GM10266 (cell line): ENCODE measurements at regions not wholly inside any gene's neighbourhood (a gene's known extent, or its start where the extent isn't known, plus 50 kb on each side); places are given as distances from the start of the nearest gene placed in this dataset.
A peak's percentile ranks its signal among the peaks of the same experiment; 100 is the strongest.

Experiments used
- DNase-seq: peaks from one replicate; pipeline ENCODE4 v3.0.0; 2012; ENCODE audit errors: extremely low spot score
- TF ChIP-seq, protein P1 (sequence below): IDR thresholded peaks from 2 replicates; pipeline ENCODE4 v1.5.1; 2012; ENCODE audit warnings: mild to moderate bottlenecking, low read depth; ENCODE audit not compliant: control insufficient read depth, insufficient read depth; ENCODE audit errors: missing control alignments

GRCh38 chr1:37310064-37310463 is 164.3 kb upstream of the ZC3H12A start:
- DNase-seq, result no peak
- TF ChIP-seq, protein P1, sequence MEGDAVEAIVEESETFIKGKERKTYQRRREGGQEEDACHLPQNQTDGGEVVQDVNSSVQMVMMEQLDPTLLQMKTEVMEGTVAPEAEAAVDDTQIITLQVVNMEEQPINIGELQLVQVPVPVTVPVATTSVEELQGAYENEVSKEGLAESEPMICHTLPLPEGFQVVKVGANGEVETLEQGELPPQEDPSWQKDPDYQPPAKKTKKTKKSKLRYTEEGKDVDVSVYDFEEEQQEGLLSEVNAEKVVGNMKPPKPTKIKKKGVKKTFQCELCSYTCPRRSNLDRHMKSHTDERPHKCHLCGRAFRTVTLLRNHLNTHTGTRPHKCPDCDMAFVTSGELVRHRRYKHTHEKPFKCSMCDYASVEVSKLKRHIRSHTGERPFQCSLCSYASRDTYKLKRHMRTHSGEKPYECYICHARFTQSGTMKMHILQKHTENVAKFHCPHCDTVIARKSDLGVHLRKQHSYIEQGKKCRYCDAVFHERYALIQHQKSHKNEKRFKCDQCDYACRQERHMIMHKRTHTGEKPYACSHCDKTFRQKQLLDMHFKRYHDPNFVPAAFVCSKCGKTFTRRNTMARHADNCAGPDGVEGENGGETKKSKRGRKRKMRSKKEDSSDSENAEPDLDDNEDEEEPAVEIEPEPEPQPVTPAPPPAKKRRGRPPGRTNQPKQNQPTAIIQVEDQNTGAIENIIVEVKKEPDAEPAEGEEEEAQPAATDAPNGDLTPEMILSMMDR, result no peak

- TF ChIP-seq, protein P1, result no peak
- DNase-seq, result no peak
These were observed 159.0 kb upstream of the ZC3H12A start for GRCh38 chr1:37315371-37315846.

DNA sequence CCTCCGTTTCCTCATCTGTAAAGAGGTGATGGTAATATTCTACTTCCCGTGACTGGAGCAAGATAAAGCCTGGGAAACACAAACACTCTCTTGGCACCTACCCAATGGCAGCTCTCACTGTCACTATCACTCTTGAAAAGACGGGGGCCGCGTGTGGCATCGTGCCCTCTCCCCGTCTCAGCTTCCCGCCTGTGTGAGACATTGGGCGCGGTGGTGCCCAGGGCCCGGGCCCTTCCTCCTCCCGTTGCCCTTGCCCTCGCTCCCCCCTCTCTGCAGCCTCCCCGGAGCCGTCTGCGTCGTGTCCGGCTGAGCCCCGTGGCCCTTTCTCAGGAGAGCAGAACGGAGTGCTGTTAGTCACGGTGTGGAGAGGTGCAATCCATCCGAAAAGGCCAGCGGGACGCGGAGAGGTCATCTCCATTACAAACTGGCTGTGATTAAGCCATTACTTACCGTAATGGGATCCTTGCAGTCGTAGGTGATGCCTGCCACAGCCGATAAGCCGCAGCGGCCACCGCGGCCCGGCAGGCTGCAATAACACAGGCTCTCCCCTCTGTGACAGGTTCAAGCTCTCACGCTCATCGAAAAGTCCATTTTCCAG is 156.4 kb upstream of the ZC3H12A start:
- DNase-seq, result no peak

DNA sequence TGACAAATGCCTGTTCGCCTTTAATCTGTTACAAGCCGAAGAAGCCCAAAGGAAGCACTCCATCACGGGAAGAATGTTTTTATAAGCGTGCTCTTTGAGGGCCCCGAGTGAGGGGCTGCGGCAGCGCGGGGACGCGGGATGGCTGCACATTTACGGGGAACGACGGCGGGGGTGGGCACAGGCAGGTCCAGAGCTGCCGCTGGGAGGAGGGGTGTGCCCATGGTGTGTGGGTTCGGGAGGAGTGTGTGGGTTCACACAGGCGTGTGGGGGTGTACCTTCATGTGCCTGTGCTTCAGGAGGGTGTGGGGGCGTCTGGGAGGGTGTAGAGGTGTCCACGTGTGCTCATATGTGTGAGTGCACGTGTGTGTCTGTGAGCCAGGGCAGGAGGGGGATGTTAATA is 155.9 kb upstream of the ZC3H12A start:
- DNase-seq, result no peak
- TF ChIP-seq, protein P1, result no peak

More for the DNA sequence above, 156.4 kb upstream of the ZC3H12A start:
- TF ChIP-seq, protein P1, result no peak

DNA sequence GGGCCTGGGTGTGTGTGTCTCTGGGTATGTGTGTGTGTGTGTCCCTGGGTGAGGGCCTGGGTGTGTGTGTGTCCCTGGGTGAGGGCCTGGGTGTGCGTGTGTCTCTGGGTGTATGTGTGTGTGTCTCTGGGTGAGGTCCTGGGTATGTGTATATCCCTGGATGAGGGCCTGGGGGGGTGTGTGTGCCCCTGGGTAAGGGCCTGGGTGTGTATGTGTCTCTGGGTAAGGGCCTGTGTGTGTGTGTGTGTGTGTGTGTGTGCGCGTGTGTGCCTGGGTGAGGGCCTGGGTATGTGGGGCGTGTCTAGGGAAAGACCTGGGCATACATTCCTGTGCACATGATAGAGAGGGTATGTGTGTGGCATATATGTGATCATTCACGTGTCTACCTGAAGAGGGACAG is 155.1 kb upstream of the ZC3H12A start:
- TF ChIP-seq, protein P1, result no peak
- DNase-seq, result no peak

DNA sequence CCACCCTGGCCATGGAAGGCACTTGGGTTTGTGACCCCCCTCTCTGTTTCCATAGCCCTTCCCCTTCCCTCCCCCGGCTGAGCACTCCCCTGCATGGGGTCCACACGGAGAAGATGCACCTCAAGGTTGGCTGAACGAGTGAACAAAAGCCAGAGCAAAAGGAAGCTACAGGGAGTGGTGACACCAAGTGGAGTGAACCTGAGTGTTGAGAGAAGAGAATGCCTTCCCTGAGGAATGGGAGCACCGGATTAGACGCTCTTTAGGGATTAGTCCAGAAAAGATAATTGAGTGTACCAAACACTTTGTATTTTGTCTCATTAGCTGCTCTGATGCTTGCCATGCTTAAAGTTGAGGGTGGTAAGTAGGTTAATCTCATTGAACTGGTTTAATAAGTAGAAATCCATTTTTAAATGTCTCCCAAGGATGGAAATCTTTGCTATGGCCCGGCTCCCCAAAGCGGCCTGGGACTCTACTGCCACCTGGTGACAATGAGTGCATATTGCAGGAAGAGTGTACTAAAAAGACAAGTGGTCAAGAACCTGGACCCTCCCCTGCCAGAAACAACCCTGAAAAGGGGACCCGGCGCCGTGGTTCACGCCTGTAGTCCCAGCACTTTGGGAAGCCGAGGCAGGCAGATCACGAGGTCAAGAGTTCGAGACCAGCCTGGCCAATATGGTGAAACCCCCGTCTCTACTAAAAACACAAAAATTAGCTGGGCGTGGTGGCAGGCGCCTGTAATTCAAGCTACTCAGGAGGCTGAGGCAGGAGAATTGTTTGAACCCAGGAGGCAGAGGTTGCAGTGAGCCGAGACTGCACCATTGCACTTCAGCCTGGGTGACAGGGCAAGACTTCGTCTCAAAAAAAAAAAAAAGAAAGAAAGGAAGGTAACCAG is 150.6 kb upstream of the ZC3H12A start:
- TF ChIP-seq, protein P1, result peak; percentile 76
- DNase-seq, result peak; percentile 74

- no peak for DNase-seq
- TF ChIP-seq, protein P1, result no peak
These were observed 149.4 kb upstream of the ZC3H12A start for GRCh38 chr1:37325010-37325409.
